ENCODE measurements at regions not wholly inside any gene's neighbourhood (a gene's known extent, or its start where the extent isn't known, plus 50 kb on each side); places are given as distances from the start of the nearest gene placed in this dataset.

DNA sequence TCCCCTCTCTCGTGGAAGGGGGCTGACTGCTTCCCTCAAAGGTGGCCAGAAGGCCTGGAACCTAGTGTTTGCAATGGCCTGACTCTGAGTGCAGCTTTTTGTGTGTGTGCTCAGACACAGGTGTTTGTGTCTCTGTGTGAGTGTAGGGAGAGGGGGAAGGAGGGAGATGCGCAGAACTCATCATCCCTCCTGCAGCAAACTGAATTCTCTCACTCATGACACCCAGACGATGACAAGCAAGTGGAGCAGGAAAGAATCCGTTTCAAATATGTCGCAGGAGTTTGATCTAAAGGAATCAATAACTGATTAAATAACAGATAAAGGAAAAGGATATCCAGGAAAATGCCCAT, 101.4 kb downstream of the TNFAIP3 start:
- H3K27me3 Mint-ChIP-seq = no peaks in the 10 kb centered on the region
- TF ChIP-seq, protein P1, sequence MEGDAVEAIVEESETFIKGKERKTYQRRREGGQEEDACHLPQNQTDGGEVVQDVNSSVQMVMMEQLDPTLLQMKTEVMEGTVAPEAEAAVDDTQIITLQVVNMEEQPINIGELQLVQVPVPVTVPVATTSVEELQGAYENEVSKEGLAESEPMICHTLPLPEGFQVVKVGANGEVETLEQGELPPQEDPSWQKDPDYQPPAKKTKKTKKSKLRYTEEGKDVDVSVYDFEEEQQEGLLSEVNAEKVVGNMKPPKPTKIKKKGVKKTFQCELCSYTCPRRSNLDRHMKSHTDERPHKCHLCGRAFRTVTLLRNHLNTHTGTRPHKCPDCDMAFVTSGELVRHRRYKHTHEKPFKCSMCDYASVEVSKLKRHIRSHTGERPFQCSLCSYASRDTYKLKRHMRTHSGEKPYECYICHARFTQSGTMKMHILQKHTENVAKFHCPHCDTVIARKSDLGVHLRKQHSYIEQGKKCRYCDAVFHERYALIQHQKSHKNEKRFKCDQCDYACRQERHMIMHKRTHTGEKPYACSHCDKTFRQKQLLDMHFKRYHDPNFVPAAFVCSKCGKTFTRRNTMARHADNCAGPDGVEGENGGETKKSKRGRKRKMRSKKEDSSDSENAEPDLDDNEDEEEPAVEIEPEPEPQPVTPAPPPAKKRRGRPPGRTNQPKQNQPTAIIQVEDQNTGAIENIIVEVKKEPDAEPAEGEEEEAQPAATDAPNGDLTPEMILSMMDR (IDR thresholded peaks at IDR 0.05; ENCODE audit: unreplicated experiment) = no peak
- no peaks in the 10 kb centered on the region for H3K36me3 Mint-ChIP-seq (ENCODE audit: insufficient read depth)
- DNase-seq (ENCODE audit: low spot score, unreplicated experiment) = no peak
- H3K4me3 Mint-ChIP-seq (ENCODE audit: low read depth) = no peak overlapping the region
- H3K9me3 Mint-ChIP-seq (ENCODE audit: low read depth) = no peaks in the 10 kb centered on the region
- no peak overlapping the region for H3K27ac Mint-ChIP-seq
- H3K4me1 Mint-ChIP-seq (ENCODE audit: low read depth) = no peaks in the 10 kb centered on the region

DNA sequence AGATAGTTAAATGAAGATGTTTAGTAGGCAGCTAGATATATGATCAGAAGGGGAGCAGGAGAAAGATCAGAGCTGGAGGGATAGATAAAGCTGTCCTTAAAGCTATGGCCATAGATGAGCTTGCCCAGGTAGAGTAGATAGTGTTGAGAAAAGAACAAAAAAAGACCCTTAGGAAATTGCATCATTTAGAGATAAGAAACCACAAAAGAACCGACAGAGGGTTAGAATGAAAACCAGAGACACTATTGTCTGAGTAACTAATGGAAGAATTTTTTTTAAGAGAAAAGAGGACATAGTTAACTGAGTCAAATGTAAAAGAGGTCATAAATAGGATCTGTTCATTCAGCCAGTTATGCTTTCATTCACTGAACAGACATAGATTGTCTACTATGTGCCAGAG, 101.8 kb downstream of the TNFAIP3 start:
- no peak overlapping the region for H3K4me3 Mint-ChIP-seq (ENCODE audit: low read depth)
- DNase-seq (ENCODE audit: low spot score, unreplicated experiment) = no peak
- H3K4me1 Mint-ChIP-seq (ENCODE audit: low read depth) = no peaks in the 10 kb centered on the region
- TF ChIP-seq, protein P1 (IDR thresholded peaks at IDR 0.05; ENCODE audit: unreplicated experiment) = no peak
- H3K9me3 Mint-ChIP-seq (ENCODE audit: low read depth) = no peaks in the 10 kb centered on the region
- H3K27ac Mint-ChIP-seq = no peak overlapping the region
- H3K27me3 Mint-ChIP-seq = no peaks in the 10 kb centered on the region
- no peaks in the 10 kb centered on the region for H3K36me3 Mint-ChIP-seq (ENCODE audit: insufficient read depth)

DNA sequence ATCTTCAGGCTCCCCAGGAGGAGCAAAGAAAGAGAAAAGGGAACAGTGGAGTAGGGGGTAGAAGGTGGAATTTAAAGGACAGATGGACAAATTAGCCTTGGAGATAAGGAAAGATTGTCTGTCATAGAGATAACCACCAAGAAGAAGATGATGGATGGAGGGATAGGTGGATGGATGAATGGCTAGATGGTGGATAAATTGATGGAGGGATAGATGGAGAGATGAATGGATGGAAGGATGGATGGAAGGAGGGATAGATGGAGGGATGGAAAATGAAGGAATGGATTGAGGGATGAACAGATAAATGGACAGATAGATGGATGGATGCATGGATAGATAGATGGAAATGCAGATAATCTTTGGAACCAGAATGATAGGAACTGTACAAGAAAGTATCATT, 102.8 kb downstream of the TNFAIP3 start:
- Mint-ChIP-seq H3K4me3 (ENCODE audit: low read depth) (no peak overlapping the region), H3K4me1 (ENCODE audit: low read depth) (no peaks in the 10 kb centered on the region), H3K9me3 (ENCODE audit: low read depth) (no peaks in the 10 kb centered on the region), H3K27me3 (no peaks in the 10 kb centered on the region), H3K36me3 (ENCODE audit: insufficient read depth) (no peaks in the 10 kb centered on the region), H3K27ac (no peak overlapping the region)
- no peak for DNase-seq (ENCODE audit: low spot score, unreplicated experiment)
- TF ChIP-seq, protein P1 (IDR thresholded peaks at IDR 0.05; ENCODE audit: unreplicated experiment) = no peak

DNA sequence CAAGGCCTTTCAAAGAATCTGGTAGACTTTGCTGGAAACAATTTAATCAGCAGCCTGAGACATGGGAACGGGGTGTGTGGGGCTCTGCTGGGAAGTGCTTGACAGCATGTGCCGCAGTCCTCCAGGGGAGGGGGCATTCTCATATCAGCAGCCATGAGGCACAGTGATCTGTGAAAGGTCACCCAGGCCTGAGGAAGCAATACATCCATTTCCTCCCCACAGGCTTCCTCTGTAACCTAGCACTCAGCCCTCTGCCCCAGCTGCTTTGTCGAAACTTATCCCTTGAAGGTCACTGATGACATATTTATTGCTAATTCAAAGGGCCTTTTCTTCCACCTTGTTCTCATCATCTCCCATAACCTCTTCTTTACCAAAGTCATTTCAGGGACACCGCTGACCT, 103.3 kb downstream of the TNFAIP3 start:
- no peak overlapping the region for H3K27ac Mint-ChIP-seq
- no peaks in the 10 kb centered on the region for H3K4me1 Mint-ChIP-seq (ENCODE audit: low read depth)
- no peaks in the 10 kb centered on the region for H3K27me3 Mint-ChIP-seq
- no peak for DNase-seq (ENCODE audit: low spot score, unreplicated experiment)
- no peaks in the 10 kb centered on the region for H3K9me3 Mint-ChIP-seq (ENCODE audit: low read depth)
- H3K36me3 Mint-ChIP-seq (ENCODE audit: insufficient read depth) = no peaks in the 10 kb centered on the region
- TF ChIP-seq, protein P1 (IDR thresholded peaks at IDR 0.05; ENCODE audit: unreplicated experiment) = no peak
- H3K4me3 Mint-ChIP-seq (ENCODE audit: low read depth) = no peak overlapping the region

DNA sequence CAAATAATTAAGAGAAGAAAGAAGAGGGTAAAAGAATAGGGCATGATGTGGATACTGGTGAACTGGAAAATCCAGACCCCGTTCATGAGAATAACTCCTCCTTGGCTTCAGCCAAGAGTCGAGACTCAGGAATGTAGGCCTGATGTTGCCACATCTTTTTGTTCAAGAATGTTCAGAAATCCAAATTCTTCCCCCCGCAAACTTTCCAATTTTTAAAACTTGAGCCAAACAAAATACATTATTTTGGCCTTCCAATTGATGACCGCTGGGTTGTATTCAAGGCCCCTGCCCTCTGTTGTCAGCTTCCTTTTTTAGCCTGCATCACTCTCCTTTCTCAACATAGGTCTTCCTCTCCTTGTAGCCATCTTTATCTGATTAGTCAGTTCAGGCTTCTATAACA, 106.1 kb downstream of the TNFAIP3 start:
- no peaks in the 10 kb centered on the region for H3K27me3 Mint-ChIP-seq
- H3K4me1 Mint-ChIP-seq (ENCODE audit: low read depth) = no peaks in the 10 kb centered on the region
- H3K4me3 Mint-ChIP-seq (ENCODE audit: low read depth) = no peak overlapping the region
- TF ChIP-seq, protein P1 (IDR thresholded peaks at IDR 0.05; ENCODE audit: unreplicated experiment) = no peak
- no peak overlapping the region for H3K27ac Mint-ChIP-seq
- DNase-seq (ENCODE audit: low spot score, unreplicated experiment) = no peak
- H3K9me3 Mint-ChIP-seq (ENCODE audit: low read depth) = no peaks in the 10 kb centered on the region
- H3K36me3 Mint-ChIP-seq (ENCODE audit: insufficient read depth) = no peaks in the 10 kb centered on the region

Measured in progenitor cell of endocrine pancreas (in vitro differentiated cells).